Heart right ventricle (tissue), 16 donors: ENCODE measurements at regions not wholly inside any gene's neighbourhood (a gene's known extent, or its start where the extent isn't known, plus 50 kb on each side); places are given as distances from the start of the nearest gene placed in this dataset.

Source experiments
- ATAC-seq, 8 donors: fragments of 200-7000 bp; cut with Tn5 transposase; one replicate each; pipeline ENCODE4 v1.9.1; 2020; ENCODE audit warnings: mild to moderate bottlenecking in 8 of 8, moderate library complexity in 8 of 8, moderate number of reproducible peaks in 1 of 8
- DNase-seq, 2 donors: peaks; one replicate each; pipeline ENCODE4 v3.0.0-alpha.2; 2020
- H3K27ac ChIP-seq, 10 donors: fragments of 200-600 bp; sonication (generic) in 2 of 10; one replicate each; pipeline versions ENCODE4 v1.5.0 to v1.8.0; 2020 to 2022; ENCODE audit warnings: mild to moderate bottlenecking in 3 of 10
- H3K27me3 ChIP-seq, 7 donors: fragments of 200-600 bp; one replicate each; pipeline ENCODE4 v1.8.0; 2021 to 2022; ENCODE audit warnings: mild to moderate bottlenecking in 2 of 7
- H3K36me3 ChIP-seq, 9 donors: fragments of 200-600 bp; sonication (generic) in 1 of 9; one replicate each; pipeline versions ENCODE4 v1.5.0 to v1.8.0; 2020 to 2022; ENCODE audit warnings: mild to moderate bottlenecking in 2 of 9
- H3K4me1 ChIP-seq, 9 donors: fragments of 200-600 bp; sonication (generic) in 1 of 9; one replicate each; pipeline versions ENCODE4 v1.5.0 to v1.8.0; 2020 to 2022; ENCODE audit warnings: mild to moderate bottlenecking in 4 of 9
- H3K4me3 ChIP-seq, 10 donors: fragments of 200-600 bp; sonication (generic) in 2 of 10; one replicate each; pipeline versions ENCODE4 v1.5.0 to v1.8.0; 2020 to 2022; ENCODE audit warnings: mild to moderate bottlenecking in 7 of 10, moderate library complexity in 2 of 10
- H3K9me3 ChIP-seq, 11 donors: fragments of 200-600 bp in 10 of 11; sonication (generic) in 2 of 11; one replicate each; pipeline versions ENCODE4 v1.5.0 to v1.8.0; 2013 to 2022; ENCODE audit warnings: mild to moderate bottlenecking in 2 of 11, control low read depth in 1 of 11, moderate library complexity in 1 of 11
- CTCF ChIP-seq, 9 donors: fragments of 200-600 bp; sonication (generic) in 2 of 9; IDR thresholded peaks; one replicate each; pipeline versions ENCODE4 v1.5.0 to v1.8.0; 2021 to 2022; ENCODE audit warnings: antibody characterized with exemption in 9 of 9, mild to moderate bottlenecking in 5 of 9, moderate library complexity in 1 of 9
- WGBS, 2 donors: extraction: QIAGEN DNeasy Blood & Tissue Kit; methylation state at CpG; one replicate each; pipeline ENCODE4 v1.1.7; 2013; ENCODE audit warnings: inconsistent platforms in 1 of 2; 5-methylcytosine and 5-hydroxymethylcytosine counted together
- intact Hi-C, 10 donors: fragments of 100-400 bp; cut with DNase I; formaldehyde crosslinking; loops; one replicate each; pipeline versions ENCODE4 v1.11.1 to v1.14.2; 2022
- donor health status: Arrhythmogenic right ventricular cardiomyopathy.
- donor health status: ischemic (EF 13 %, LVEDD 7.1; RV severe dilation, severe dysfunction).
- donor health status: healthy with polysubstance abuse.
- donor health status: DM: no; HTN: yes; CAD: no.
- donor health status: DM: no; HTN: no; CAD: no.
- donor health status: ischemic (EF 25% LVEDD 6.9; RV normal size, moderate dysfunction).
- donor health status: ischemic (EF 25% LVEDD 5.7; RV mildly dilated, moderate dysfunction).
- donor health status: healthy.
- donor health status: DM: yes; HTN: yes; CAD: no.
- donor health status: Ischemic cardiomyopathy.
- donor health status: ischemic (EF 35%, LVEDD 5.7; RV mildly dilated, moderate dysfunction).
- donor health status: nonischemic (EF 11% LVEDD 7.7; RV severe dilation, severe dysfunction).
- donor health status: DM: yes; HTN: yes; CAD: no.
- donor health status: PGD.
- donor health status: ischemic (EF 29% LVEDD 5.4; RV normal size, mild dysfunction).
- donor health status: nonischemic (EF 23%, LVEDD 6.1; RV moderate dilation, normal function).

- no peak overlapping the region for H3K27ac ChIP-seq
Measured at GRCh38 chr9:75451505-75451904, 363.2 kb downstream of the OSTF1 start.

GRCh38 chr9:75452512-75452911 lies 364.2 kb downstream of the OSTF1 start:
- no peak overlapping the region for H3K4me3 ChIP-seq
- H3K27me3 ChIP-seq, result no peaks in the 10 kb centered on the region
- peaks cover 7 to 54% (median 22%) of the 10 kb centered on the region in 9 donors for H3K4me1 ChIP-seq
- intact Hi-C loops, result loop anchor here in 1 of 10 donors (10.0 kb wide), 1 partner anchor 118 kb away; no protein-coding TSS in a partner anchor
- no peak for TF ChIP-seq CTCF (IDR thresholded peaks at IDR 0.05)
- DNase-seq (no peak), ATAC-seq (peak in 1 of 8 donors; percentile 33)
- H3K36me3 ChIP-seq, result no peaks in the 10 kb centered on the region
- 74 to 81% methylated on average over 2 of the region's 2 CpGs for WGBS, 2 donors
- H3K9me3 ChIP-seq, result no peaks in the 10 kb centered on the region
- no peak overlapping the region for H3K27ac ChIP-seq

More at GRCh38 chr9:75451505-75451904, 363.2 kb downstream of the OSTF1 start:
- DNase-seq, result no peak
- peak in 6 of 8 donors; percentile 36 to 92 (median 55) for ATAC-seq
- intact Hi-C loops, result loop anchor here in 1 of 10 donors (10.0 kb wide), 1 partner anchor 117 kb away; no protein-coding TSS in a partner anchor
- Histone ChIP-seq H3K4me3 (no peak overlapping the region), H3K9me3 (no peaks in the 10 kb centered on the region), H3K27me3 (no peaks in the 10 kb centered on the region), H3K4me1 (peaks cover 7 to 56% (median 25%) of the 10 kb centered on the region in 9 donors), H3K36me3 (no peaks in the 10 kb centered on the region)
- no peak for TF ChIP-seq CTCF (IDR thresholded peaks at IDR 0.05)

GRCh38 chr9:75454043-75454442 lies 365.7 kb downstream of the OSTF1 start:
- WGBS, 2 donors, result 63 to 66% methylated on average over 2 of the region's 2 CpGs
- Histone ChIP-seq H3K9me3 (no peaks in the 10 kb centered on the region), H3K4me1 (peaks cover 4 to 41% (median 15%) of the 10 kb centered on the region in 9 donors), H3K27me3 (no peaks in the 10 kb centered on the region), H3K27ac (no peak overlapping the region), H3K36me3 (no peaks in the 10 kb centered on the region), H3K4me3 (no peak overlapping the region)
- intact Hi-C loops, result loop anchor here in 1 of 10 donors (10.0 kb wide), 1 partner anchor 119 kb away; no protein-coding TSS in a partner anchor
- DNase-seq (no peak), ATAC-seq (no peak)
- TF ChIP-seq CTCF (IDR thresholded peaks at IDR 0.05), result no peak

- intact Hi-C loops, result loop anchor here in 1 of 10 donors (10.0 kb wide), 1 partner anchor 120 kb away; no protein-coding TSS in a partner anchor
- Histone ChIP-seq H3K4me3 (no peak overlapping the region), H3K4me1 (peaks cover 4 to 41% (median 15%) of the 10 kb centered on the region in 9 donors), H3K9me3 (no peaks in the 10 kb centered on the region), H3K27ac (peak overlapping the region in 2 of 10 donors; percentile 3 to 59), H3K36me3 (no peaks in the 10 kb centered on the region), H3K27me3 (no peaks in the 10 kb centered on the region)
- TF ChIP-seq CTCF (IDR thresholded peaks at IDR 0.05), result no peak
- no peak for ATAC-seq
- WGBS, 2 donors, result 95 to 98% methylated on average over 2 of the region's 2 CpGs
- no peak for DNase-seq
Measured at GRCh38 chr9:75454891-75455290, 366.6 kb downstream of the OSTF1 start.
